Activated effector memory CD4-positive, alpha-beta T cell treated with Interleukin-2 at 50 U/mL for 16 hours (primary cell): ENCODE measurements at regions not wholly inside any gene's neighbourhood (a gene's known extent, or its start where the extent isn't known, plus 50 kb on each side); places are given as distances from the start of the nearest gene placed in this dataset.
A peak's percentile ranks its signal among the peaks of the same experiment; 100 is the strongest.
"Not testable (repeated sequence)": the region's sequence is repeated elsewhere in the genome, so short reads cannot be mapped to it uniquely, and the experiment has no call there.

Source experiments
- DNase-seq: peaks from one replicate; pipeline ENCODE4 v3.0.0-alpha.2; 2020

DNA sequence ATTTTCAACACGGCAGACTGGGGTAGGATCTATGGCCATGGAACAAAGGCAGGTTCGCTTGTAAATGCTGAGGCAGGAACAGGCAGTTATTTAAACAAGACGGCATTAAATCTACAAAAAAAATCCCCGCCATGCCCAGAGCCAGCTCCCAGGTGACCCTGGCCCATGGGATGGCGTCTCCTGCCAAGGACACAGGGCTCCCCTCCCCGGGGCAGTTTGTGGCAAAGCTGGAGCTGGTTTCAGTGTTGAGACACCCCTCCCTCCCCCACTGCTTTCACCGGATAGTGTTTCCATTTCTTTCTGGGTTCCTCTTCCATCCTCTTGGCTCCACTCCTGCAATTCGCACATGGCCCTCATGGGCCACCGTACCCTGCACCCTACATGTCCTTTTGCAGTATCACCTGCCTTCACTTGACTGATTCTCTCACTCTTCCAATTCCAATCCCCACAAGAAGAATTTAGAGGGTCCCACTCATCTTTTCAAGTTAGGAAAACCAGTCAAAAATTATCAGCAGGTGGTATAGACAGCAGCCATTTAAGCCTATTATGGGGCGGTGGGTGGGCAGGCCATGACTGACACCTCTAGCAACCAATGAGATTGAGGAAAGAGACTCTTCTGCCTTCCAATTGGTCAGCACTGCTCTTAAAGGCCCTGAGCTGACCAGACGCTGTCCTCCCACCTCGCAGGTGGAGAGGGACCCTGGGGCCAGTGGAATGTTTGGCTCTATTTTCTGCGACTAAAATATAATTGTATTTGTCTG, 52.0 kb downstream of the OLIG1 start:
- DNase-seq: no peak

DNA sequence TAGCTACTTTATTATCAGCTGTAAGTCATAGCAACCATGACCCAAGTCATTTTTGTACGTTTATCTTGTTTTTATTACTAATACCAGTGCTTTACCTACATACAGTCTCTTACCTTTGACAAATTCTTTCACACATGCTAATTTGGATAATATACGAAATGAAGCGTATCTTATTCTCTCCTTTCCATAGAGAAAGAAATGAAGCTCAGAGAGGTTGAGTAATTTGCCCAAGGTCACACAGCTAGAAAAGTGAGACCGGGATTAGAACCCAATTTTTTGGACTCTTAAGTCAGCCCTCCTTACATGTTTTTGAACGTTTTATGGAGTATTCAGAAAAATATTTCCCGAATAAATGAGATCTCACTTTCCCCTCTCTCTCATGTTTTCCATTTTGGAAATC, 52.6 kb downstream of the OLIG1 start:
- DNase-seq: no peak

DNA sequence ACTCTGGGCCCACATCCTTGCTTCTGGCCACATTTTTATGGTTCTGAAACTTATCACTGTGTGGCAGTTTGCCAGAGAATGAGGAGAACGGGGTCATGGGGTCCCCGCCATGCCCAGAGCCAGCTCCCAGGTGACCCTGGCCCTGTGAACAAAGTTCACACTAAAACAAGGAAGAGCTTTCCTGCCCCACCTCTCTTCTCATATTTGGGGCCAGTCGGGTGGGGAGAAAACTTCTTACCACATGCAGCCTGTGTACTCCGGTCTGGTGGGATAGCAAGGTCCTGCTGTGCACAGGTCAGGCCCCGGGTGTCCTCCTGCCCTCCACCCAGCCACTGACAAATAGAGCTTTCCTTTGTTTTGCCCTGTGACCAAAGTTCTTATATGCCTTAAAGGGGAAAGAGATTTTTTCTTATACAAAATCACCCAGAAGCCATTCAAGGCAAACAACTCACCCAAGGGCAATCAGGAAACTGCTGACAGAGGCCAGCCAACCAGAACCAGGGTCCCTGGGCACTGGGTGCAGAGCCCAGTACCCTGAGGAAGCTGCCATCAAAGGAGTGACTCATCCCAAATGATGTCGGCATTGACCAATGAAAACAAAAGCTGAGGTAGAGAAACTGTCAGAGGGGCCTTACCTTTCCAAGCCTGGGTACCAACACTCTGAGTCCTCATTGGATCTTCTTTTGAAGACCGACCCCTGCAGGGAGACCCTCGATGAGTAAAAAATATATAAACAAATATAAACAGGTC, 53.6 kb downstream of the OLIG1 start:
- DNase-seq: no peak

DNA sequence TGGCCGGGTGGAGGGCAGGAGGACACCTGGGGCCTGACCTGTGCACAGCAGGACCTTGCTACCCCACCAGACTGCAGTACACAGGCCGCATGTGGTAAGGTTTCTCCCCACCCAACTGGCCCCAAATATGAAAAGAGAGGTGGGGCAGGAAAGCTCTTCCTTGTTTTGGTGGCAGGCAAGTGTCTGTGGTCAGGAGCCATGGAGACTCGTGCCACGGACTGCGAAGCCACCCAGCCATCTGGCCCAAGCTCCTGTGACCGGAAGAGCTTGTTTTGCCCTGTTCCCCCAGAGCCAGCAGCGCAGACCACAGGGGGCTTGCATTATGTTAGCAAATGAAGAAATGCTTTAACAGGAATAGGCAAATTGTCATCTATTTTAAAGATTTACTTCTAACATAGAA, 54.9 kb downstream of the OLIG1 start:
- DNase-seq: no peak

DNA sequence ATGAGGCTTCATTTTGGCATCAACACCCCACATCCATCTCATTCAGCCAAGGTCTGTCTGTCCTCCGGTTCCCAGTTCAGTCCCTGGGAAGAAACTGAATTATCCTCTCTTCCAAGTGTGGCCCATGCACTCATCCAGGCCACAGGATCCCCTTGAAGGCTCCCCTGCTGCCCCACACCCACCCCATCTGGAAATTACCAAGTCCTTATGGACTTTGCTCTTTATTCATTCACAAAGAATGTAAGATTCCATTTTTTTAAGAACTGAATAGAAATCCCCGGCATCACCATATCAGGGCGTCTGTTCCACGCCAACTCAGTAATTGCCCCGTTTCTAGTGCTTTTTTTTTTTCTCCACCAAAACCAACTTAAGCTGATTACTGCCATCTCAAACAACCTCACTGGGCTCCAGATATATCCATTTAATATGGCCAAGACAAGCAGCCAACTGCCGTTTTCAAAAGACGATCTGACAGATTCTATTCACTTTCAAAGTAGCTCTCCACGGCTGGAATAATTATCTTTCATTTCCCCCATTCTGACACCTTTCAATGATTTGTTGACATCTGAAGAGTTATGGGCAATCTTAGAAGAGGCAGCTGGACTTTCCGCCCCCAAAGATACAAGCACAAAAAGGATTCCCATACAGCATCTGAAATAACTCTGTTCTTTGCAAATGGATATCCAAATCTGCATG, 55.9 kb downstream of the OLIG1 start:
- DNase-seq: no peak

DNA sequence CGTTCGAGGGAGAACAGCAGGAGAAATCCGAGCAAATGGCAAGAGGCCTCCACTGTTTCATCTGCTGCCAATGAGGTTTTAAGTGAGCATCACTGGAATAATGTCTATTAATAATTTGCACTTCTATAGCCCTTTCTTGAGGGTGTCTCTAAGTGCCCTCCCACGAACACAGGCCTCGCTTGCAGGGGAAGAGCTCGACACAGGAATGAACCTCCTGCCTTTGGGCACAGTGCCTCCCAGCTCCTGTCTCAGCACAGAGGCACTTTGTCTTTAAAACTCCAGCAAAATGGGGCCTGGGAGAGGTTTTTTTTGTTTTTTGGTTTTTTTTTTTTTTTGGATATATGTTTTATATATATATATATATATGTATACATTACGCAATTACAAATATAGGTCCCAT, 56.6 kb downstream of the OLIG1 start:
- no peak for DNase-seq

DNA sequence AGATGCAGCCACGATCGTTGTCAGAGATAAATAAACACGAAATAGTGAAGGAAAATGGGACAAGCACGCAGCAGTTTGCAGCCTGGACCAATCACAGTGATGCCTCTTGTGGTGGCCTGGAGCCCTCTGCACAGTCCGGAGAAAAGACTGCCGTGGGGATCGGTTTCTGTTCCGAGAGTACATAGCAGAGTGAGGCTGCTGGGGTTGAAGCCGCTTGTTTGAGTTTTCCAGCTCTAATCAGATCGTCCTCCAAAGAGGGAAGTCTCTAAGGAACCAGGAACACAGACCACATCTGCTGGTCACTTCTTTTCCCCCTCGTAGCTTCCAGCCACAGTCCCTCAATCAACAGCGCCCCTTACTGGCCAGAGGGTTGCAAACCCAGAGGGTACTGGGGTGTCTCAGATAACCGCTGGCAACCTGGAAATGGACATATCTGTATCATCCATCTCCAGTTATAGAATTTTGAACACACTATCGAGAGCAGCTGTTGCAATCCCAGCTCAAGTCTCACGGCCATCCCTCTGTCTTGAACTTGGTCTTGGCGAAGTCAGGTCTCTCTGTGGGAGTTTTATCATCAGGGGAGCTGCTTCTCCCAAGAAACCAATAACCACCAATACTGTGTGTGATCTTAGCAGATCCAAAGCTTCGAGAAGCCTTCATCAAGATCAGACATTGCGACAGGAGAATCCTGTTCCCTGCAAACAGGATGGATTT, 57.4 kb downstream of the OLIG1 start:
- DNase-seq: peak; percentile 19

DNA sequence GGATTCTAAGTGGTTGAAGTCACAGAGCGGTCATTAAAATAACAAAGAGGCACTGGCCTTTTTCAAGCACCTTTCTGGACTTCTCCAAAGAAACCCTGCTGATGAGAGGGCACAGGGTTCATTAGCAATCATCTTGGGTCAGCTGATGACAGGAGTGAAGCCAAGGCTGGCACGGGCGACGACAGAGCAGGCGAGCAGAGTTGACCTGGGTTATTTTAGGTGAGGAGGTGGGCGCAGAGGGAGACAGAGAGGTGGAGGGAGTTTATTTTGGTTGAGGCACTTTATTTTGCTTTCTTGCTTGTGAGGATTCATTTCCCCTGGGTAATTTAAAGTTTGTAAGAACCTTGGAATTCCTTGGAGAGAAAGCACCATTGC, 57.9 kb downstream of the OLIG1 start:
- DNase-seq: no peak

DNA sequence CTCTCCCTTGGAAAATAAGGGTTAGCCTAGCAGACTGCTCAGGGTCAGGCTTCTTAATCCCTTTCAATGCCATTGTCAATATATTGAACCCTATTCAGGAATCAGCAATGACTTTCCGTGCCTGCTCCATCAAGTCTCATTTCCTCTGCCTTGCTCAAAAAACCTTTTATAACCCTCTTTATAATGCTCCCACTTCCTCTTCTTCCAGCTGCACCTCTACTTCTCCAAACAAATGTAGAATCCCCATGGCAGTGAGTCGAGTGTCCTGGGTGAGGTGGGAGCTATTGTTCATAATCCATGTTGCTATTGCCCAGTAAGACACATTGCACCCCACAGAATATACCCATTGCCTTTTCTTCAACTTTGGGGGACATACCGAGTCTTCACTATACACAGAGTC, 58.6 kb downstream of the OLIG1 start:
- DNase-seq: no peak

DNA sequence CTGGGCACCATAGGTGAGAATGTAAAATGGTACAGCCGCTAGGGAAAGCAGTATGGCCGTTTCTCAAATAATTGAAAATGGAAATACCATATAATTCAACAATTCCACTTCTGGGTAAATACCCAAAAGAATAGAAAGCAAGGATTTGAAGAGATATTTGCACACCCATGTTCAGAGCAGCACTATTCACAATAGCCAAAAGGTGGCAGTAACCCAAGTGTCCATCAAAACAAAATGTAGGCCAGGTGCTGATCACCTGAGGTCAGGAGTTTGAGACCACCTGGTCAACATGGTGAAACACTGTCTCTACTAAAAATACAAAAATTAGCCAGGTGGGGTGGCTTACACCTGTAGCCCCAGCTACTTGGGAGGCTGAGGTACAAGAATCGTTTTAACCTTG, 62.1 kb downstream of the OLIG1 start:
- no peak for DNase-seq

DNA sequence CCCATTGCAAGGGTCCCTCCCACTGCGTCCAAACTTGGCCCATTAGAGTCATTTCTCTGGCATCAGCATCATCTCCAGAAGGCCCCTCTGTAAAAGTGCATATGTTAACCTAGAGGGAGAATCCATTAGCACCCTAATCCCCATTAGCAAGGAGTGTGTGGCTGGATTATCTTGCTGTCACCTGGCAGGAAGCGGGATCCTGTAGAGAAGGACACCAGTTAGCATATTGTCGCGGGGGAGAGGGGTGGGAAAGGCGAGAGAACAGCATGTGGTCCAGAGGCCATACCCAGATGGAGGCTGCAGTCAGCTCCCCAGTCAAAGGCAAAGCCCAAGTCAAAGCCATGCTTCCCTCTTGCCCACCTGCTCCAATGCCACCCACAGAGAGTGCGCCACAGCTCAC, 64.0 kb downstream of the OLIG1 start:
- no peak for DNase-seq

DNA sequence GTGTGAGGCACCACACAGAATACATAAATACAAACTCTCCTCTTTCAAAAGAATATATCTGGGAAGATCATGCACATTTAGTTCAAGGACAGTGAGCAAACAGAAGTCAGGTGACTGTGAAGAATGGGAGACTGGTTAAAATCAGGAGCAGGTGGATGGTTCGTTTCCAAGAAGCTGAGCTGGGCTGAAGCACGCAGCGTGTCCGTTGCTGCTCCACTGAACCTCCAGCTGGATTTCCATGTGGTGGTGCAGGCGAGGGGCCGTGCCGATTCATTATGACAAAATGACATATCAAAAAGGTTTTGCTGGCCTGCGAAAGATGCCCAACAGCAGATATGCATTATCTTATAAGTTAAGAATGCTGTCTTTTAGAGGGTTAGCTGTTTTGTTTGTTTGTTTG, 66.0 kb downstream of the OLIG1 start:
- no peak for DNase-seq

DNA sequence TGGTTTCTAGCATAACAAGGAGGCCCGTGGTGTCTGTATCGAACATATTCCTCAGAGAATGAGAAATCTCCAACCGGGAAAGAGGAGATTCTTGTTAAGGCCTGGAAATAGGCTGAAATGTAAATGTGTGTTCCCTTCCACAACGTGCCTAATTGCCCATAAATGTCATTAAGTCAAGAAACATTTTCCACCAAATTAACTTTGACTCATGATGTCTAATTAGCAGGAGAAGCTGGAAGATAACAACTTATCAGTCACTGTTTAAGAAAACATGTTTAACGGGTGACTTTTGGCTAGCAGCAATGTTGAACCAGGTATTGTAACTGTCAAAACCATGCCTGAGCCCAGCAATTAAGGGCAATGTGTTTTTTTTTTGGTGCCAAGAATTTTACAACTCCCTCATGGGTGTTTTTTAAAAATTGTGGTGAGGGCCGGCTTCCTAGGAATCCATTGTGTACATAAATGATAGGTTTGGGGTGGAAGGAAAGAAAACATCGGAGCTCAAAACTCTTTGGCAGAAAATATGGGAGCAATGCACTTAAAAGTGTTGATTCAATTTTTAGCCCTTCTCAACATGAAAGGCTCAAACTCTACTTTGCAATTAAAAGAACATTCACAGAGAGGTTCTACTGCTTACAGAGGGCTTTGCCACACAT, 67.0 kb downstream of the OLIG1 start:
- no peak for DNase-seq

DNA sequence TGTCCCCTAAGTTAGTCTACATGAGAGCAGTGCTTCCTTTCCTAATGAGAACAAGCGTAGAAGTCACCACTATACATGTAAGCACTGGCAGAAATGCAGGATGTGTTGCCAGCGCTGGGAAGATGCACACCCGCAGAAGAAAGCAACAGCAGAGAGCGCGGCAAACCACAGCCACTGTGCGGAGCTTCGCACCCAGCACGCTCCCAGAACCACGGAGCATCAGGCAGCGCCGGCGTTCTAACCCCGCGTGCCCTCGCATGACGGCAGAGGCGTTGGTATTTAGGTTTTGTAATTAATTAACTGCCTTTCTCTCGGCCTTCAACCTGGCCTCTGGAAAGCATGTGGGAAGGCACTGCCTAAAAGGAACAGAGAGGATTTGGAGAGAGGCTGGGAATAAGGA, 69.1 kb downstream of the OLIG1 start:
- DNase-seq: no peak

DNA sequence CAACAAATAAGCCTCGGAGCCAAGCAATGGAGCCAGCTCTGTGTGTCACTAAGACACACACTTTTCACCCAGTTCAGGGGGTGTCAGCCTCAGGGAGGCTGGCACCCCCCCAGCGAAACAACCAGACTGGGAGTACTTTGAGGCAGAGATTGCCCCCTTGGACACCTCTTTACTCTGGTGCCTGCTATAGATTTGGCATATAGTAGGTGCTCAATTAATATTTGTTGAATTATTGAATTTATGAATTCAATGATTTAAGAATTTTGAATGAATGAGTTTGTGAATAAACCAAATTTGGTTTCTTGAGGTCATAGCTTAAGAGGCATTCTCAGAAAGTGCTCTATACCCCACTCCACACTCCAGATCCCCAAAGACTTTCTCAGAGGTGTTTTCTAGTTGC, 70.3 kb downstream of the OLIG1 start:
- no peak for DNase-seq

DNA sequence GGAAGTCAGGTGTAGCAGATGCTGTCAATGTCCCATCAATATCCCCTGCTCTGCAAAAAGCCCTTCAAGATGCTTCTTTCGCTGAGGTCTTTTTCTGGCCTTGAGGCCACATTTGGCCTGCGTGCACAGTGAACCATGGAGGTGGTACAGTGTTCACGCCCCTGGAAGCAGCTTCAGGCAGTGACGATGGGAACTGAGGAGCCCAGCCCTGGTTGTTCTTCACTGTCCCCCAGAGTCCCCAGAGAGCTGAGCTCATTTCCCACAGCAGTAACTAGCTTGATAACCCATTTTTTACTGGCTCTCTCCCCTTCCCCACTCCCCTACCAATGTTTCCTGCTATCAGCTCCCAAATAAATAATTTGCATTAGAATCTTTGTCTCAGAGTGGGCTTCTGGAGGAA, 76.5 kb downstream of the OLIG1 start:
- DNase-seq: no peak

DNA sequence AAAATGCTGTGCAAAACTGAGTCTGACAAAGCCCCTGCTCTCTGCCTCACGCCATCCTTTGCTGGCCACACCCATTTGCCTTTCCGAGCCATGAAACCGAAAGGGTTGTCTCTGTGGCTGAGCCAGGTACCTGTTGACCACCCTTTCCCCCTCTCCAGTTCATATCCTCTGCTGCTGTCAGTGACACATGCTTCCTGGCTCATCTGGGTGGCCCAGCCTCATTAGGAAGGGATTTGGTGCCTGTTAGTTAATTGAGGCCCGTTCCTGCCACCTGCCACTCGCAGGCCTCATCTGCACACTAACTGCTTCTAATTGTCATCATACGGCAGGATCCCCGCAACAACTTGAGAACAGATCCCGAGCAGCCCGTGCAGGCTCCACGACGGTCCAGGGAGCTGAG, 79.2 kb downstream of the OLIG1 start:
- no peak for DNase-seq

DNA sequence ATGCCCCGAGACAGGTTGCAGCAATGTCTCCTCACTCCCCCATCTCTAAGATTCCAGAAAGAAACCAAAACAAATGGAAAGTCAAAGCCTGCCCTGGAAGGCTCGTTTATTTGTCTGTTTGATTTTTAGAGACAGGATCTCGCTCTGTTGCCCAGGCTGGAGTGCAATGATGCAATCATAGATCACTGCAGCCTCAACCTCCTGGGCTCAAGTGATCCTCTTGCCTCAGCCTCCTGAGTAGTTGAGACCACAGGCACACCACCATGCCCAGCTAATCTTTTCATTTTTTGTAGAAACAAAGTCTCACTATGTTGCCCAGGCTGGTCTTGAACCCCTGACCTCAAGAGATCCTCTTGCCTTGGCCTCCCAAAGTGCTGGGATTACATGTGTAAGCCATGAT, 78.8 kb upstream of the IFNAR2 start:
- not testable (repeated sequence) for DNase-seq

DNA sequence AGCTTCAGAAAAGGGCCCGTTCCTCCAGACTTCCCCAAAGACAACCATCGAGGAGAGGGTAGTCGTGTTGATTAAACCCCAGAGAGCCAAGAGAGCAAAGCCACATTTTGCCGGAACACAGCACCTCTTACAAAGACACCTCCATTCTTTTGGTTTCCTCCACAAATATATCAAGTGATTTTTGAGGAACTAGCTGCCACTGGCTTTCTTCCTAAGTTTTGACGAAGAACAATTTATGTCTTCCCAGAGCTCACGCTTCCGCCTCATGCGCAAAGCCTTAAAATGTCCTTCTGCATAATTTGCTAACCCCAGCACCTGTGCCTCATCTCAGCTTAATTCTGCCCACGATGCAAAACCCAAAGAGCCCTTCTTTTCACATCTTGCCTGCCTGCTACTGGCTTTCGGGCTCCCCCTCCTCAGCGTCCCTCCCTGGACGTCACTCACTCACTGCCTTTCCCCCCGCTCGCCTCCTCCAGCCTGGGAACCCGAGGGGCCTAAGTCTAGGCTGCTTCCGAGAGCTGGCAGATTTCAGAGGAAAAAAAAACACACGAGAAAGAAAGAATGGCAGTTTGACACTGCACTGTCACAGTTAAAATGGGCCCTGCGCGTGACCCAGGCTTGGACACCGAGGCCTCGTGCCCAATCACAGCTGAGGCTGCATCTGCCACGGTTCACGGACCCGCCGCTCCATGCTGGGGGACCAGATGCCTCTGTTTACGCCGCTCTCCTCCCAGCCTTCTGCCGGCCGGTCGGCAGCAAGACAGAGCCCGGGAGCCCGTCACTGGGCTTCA, 77.6 kb upstream of the IFNAR2 start:
- no peak for DNase-seq

DNA sequence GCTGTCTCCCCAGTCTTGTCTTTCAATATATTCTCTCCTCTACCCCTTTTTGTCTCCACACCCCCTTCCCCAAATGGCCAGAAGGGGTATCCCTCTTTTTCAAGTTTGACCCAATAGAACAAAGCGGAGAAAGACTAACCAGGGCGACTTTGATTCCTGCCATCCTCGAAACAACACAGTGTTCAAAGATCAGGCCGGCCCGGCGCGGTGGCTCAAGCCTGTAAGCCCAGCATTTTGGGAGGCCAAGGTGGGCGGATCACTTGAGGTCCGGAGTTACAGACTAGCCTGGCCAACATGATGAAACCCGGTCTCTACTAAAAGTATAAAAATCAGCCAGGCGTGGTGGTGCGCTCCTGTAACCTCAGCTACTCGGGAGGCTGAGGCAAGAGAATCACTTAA, 77.0 kb upstream of the IFNAR2 start:
- DNase-seq: no peak

DNA sequence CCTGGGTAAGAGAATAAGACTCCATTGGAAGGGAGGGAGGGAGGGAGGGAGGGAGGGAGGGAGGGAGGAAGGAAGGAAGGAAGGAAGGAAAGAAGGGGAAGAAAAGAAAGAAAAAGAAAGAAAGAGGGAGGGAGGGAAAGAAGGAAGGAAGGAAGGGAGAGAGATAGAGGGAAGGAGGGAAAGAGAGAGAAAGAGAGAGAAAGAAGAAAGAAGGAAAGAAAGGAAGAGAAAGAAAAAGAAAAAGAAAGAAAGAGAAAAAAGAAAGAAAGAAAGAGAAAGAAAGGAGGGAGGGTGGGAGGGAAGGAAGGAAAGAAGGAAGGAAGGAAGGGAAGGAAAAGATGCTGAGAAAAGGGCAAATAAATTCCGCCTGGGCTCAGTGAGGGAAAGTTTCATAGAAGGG, 74.7 kb upstream of the IFNAR2 start:
- DNase-seq: no peak

DNA sequence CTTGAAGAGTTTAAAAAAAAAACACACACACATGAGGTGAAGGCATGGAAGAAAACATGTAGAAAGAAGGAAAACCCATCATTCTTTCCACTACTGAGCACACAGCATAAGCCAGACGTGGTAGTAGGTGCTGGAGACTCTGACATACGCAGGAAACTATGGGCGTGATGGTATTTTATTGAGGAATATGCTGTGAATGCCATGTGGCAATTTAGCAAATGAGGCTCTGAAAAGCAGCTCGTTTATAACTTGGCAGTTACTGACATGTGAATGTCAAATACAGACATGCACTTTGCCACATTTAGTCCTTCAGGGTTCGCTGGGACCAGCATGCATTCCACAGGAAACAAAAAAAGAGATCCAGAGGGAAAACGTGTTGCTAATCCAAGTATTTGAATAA, 74.3 kb upstream of the IFNAR2 start:
- no peak for DNase-seq
